Right lobe of liver (tissue), 6 donors: ENCODE measurements at regions not wholly inside any gene's neighbourhood (a gene's known extent, or its start where the extent isn't known, plus 50 kb on each side); places are given as distances from the start of the nearest gene placed in this dataset.
"Not testable (repeated sequence)": the region's sequence is repeated elsewhere in the genome, so short reads cannot be mapped to it uniquely, and the experiment has no call there.

ENCODE experiments used
- ATAC-seq, 4 donors: fragments of 200-7000 bp; cut with Tn5 transposase; one replicate each; pipeline ENCODE4 v1.9.1; 2020; ENCODE audit warnings: mild to moderate bottlenecking in 4 of 4, moderate library complexity in 4 of 4
- DNase-seq, 3 donors: peaks; one replicate each; pipeline ENCODE4 v3.0.0-alpha.2; 2020
- H3K27ac ChIP-seq, 3 donors: fragments of 200-600 bp; one replicate each; pipeline ENCODE4 v1.8.0; 2022
- H3K27me3 ChIP-seq, 2 donors: fragments of 200-600 bp; one replicate each; pipeline ENCODE4 v1.8.0; 2022
- H3K36me3 ChIP-seq, 4 donors: fragments of 200-600 bp; sonication (generic) in 1 of 4; one replicate each; pipeline versions ENCODE4 v1.5.1 to v1.8.0; 2017 to 2022; ENCODE audit warnings: control low read depth in 1 of 4
- H3K4me1 ChIP-seq, 4 donors: fragments of 200-600 bp; sonication (generic) in 1 of 4; one replicate each; pipeline versions ENCODE4 v1.5.1 to v1.8.0; 2017 to 2022; ENCODE audit warnings: control low read depth in 1 of 4
- H3K4me3 ChIP-seq, 3 donors: fragments of 200-600 bp; one replicate each; pipeline ENCODE4 v1.8.0; 2022
- H3K9me3 ChIP-seq, 4 donors: fragments of 200-600 bp; sonication (generic) in 1 of 4; one replicate each; pipeline versions ENCODE4 v1.5.1 to v1.8.0; 2017 to 2022; ENCODE audit warnings: control low read depth in 1 of 4
- POLR2A ChIP-seq: fragments of 450-650 bp; IDR thresholded peaks from one replicate; pipeline ENCODE4 v1.6.1; 2017; ENCODE audit warnings: antibody characterized with exemption, mild to moderate bottlenecking
- WGBS: methylation state at CpG from one replicate; pipeline ENCODE4 v1.1.6; 2018; ENCODE audit warnings: low coverage, low lambda C conversion rate; ENCODE audit not compliant: insufficient coverage; ENCODE audit errors: missing lambda C conversion rate; 5-methylcytosine and 5-hydroxymethylcytosine counted together
- intact Hi-C, 2 donors: fragments of 100-400 bp; cut with DNase I; formaldehyde crosslinking; loops; one replicate each; pipeline versions ENCODE4 v1.11.2 to v1.14.1; 2022
- TF ChIP-seq, protein P1 (sequence below), 4 donors: fragments of 200-600 bp in 3 of 4; fragments of 450-650 bp in 1 of 4; IDR thresholded peaks; one replicate each; pipeline versions ENCODE4 v1.5.1 to v1.8.0; 2016 to 2022; ENCODE audit warnings: antibody characterized with exemption in 4 of 4, mild to moderate bottlenecking in 2 of 4
- donor health status: DM: no; HTN: yes; CAD: no.
- donor health status: DM: no; HTN: no; CAD: no.
- donor health status: DM: no; HTN: no; CAD: no.
- donor health status: DM: no; HTN: yes; CAD: no.
- donor health status: DM: no; HTN: yes; CAD: no.

DNA sequence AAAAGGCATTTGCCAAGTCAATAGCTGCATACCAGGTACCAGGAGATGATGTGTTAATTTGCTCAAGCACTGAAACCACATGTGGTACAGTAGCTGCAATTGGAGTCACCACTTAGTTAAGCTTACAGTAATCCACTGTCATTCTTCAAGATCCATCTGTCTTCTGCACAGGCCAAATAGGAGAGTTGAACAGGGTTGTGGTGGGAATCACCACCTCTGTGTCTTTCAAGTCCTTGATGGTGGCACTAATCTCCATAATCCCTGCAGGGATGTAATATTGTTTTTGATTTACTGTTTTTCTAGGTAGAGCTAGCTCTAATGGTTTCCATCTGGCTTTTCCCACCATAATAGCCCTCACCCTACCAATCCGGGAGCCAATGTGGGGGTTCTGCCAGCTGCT, 91.9 kb downstream of the FCRL5 start:
- ATAC-seq, result no peak
- TF ChIP-seq, protein P1, sequence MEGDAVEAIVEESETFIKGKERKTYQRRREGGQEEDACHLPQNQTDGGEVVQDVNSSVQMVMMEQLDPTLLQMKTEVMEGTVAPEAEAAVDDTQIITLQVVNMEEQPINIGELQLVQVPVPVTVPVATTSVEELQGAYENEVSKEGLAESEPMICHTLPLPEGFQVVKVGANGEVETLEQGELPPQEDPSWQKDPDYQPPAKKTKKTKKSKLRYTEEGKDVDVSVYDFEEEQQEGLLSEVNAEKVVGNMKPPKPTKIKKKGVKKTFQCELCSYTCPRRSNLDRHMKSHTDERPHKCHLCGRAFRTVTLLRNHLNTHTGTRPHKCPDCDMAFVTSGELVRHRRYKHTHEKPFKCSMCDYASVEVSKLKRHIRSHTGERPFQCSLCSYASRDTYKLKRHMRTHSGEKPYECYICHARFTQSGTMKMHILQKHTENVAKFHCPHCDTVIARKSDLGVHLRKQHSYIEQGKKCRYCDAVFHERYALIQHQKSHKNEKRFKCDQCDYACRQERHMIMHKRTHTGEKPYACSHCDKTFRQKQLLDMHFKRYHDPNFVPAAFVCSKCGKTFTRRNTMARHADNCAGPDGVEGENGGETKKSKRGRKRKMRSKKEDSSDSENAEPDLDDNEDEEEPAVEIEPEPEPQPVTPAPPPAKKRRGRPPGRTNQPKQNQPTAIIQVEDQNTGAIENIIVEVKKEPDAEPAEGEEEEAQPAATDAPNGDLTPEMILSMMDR (IDR thresholded peaks at IDR 0.05), result no peak
- TF ChIP-seq POLR2A, result no peak
- DNase-seq, result no peak
- no CpG with 5 or more reads among the region's 1 CpG for WGBS
- no peaks in the 10 kb centered on the region for H3K4me1 ChIP-seq
- no peak overlapping the region for H3K27ac ChIP-seq
- no peak overlapping the region for H3K4me3 ChIP-seq
- intact Hi-C loops, result no loop called here
- no peaks in the 10 kb centered on the region for H3K36me3 ChIP-seq
- H3K9me3 ChIP-seq, result no peaks in the 10 kb centered on the region
- H3K27me3 ChIP-seq, result no peaks in the 10 kb centered on the region

GRCh38 chr1:157457279-157457678, 95.0 kb downstream of the FCRL5 start:
- DNase-seq, result no peak
- Histone ChIP-seq H3K9me3 (no peaks in the 10 kb centered on the region), H3K27ac (no peak overlapping the region), H3K36me3 (no peaks in the 10 kb centered on the region), H3K4me3 (no peak overlapping the region), H3K27me3 (no peaks in the 10 kb centered on the region), H3K4me1 (no peaks in the 10 kb centered on the region)
- ATAC-seq, result no peak
- WGBS, result 64% methylated on average over 3 of the region's 3 CpGs
- no peak for TF ChIP-seq POLR2A
- TF ChIP-seq, protein P1 (IDR thresholded peaks at IDR 0.05), result no peak
- intact Hi-C loops, result no loop called here

GRCh38 chr1:157455318-157455717, 97.0 kb downstream of the FCRL5 start:
- Histone ChIP-seq H3K27me3 (no peaks in the 10 kb centered on the region), H3K9me3 (no peaks in the 10 kb centered on the region), H3K4me1 (no peaks in the 10 kb centered on the region), H3K36me3 (no peaks in the 10 kb centered on the region), H3K4me3 (no peak overlapping the region), H3K27ac (no peak overlapping the region)
- WGBS, result 0% methylated on average over 1 of the region's 1 CpG
- no peak for TF ChIP-seq POLR2A
- TF ChIP-seq, protein P1 (IDR thresholded peaks at IDR 0.05), result no peak
- intact Hi-C loops, result no loop called here
- ATAC-seq (no peak), DNase-seq (no peak)

DNA sequence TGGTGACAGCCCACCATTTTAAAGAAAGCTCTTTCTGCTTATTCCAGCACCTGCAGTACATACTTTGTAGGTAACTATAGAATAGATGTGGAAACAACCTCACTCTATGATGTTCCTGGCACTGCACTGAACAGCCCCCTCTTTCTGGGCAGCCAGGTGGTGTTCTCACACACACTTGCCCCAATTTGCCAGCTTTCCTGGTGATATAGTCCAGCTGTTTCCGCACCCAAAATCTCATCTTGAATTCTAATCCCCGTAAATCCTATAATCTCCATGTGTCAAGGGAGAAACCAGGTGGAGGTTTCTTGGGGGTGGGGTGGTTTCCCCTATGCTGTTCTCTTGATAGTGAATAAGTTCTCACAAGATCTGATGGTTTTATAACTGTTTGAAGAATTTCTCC, 102.2 kb downstream of the FCRL5 start:
- Histone ChIP-seq H3K9me3 (no peaks in the 10 kb centered on the region), H3K27me3 (no peaks in the 10 kb centered on the region), H3K4me3 (no peak overlapping the region), H3K36me3 (no peaks in the 10 kb centered on the region), H3K4me1 (no peaks in the 10 kb centered on the region), H3K27ac (no peak overlapping the region)
- WGBS, result 100% methylated on average over 2 of the region's 2 CpGs
- ATAC-seq (no peak), DNase-seq (no peak)
- intact Hi-C loops, result no loop called here
- TF ChIP-seq, protein P1 (IDR thresholded peaks at IDR 0.05), result no peak
- TF ChIP-seq POLR2A, result no peak

DNA sequence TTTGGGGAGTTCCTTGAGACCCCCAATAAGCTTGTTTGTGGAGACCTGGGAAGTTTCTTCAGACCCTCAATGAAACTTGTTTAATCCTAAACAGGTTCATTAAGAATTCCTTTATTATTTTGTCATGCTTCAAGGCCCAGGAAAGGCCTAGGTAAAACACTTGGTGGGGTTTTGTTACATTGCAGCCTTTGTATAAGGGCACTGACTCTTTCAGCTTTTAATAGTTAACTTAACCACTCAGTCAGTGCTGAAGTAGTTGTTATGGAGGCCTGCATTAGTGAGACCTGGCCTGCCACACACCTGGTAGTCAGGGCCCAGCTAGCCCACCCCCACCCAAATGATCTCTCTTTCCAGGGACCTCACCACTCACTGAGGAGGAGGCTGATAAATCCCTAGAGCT, 103.7 kb downstream of the FCRL5 start:
- H3K36me3 ChIP-seq, result no peaks in the 10 kb centered on the region
- DNase-seq (no peak), ATAC-seq (no peak)
- intact Hi-C loops, result no loop called here
- H3K4me1 ChIP-seq, result no peaks in the 10 kb centered on the region
- H3K4me3 ChIP-seq, result no peak overlapping the region
- no peaks in the 10 kb centered on the region for H3K27me3 ChIP-seq
- no peaks in the 10 kb centered on the region for H3K9me3 ChIP-seq
- TF ChIP-seq, protein P1 (IDR thresholded peaks at IDR 0.05), result no peak
- TF ChIP-seq POLR2A, result no peak
- H3K27ac ChIP-seq, result no peak overlapping the region

GRCh38 chr1:157446356-157446755, 106.0 kb downstream of the FCRL5 start:
- DNase-seq, H3K27ac ChIP-seq, ATAC-seq, H3K27me3 ChIP-seq, H3K36me3 ChIP-seq, intact Hi-C loops, H3K4me3 ChIP-seq, H3K9me3 ChIP-seq: not testable (repeated sequence)
- WGBS, result 100% methylated on average over 1 of the region's 31 CpGs
- H3K4me1 ChIP-seq, result peaks cover 0 to 13% (median 7%) of the 10 kb centered on the region in 4 donors

DNA sequence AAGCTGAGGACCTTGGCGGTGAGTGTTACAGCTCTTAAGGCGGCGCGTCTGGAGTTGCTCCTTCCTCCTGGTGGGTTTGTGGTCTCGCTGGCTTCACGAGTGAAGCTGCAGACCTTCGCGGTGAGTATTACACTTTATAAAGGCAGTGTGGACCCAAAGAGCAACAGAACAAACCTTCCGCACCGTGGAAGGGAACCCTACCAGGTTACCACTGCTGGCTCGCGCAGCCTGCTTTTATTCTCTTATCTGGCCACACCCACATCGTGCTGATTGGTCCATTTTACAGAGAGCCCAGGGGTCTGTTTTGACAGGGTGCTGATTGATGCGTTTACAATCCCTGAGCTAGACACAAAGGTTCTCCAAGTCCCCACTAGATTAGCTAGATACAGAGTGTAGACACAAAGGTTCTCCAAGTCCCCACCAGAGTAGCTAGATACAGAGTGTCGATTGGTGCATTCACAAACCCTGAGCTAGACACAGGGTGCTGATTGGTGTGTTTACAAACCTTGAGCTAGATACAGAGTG, 106.6 kb downstream of the FCRL5 start:
- intact Hi-C loops, H3K36me3 ChIP-seq, H3K27ac ChIP-seq, DNase-seq, H3K27me3 ChIP-seq, H3K4me3 ChIP-seq, H3K9me3 ChIP-seq, ATAC-seq: not testable (repeated sequence)
- WGBS, result 92% methylated on average over 5 of the region's 15 CpGs
- H3K4me1 ChIP-seq, result peaks cover 0 to 16% (median 8%) of the 10 kb centered on the region in 4 donors
